OCI-LY3 (cell line): ENCODE measurements at regions not wholly inside any gene's neighbourhood (a gene's known extent, or its start where the extent isn't known, plus 50 kb on each side); places are given as distances from the start of the nearest gene placed in this dataset.

ENCODE experiments used
- H2AFZ ChIP-seq: fragments of 200-600, 300-600 bp; shearing (Covaris generic); 2 replicates; pipeline ENCODE4 v1.6.0; 2014; ENCODE audit warnings: antibody characterized with exemption, low read depth, low read length
- H3K27ac ChIP-seq: fragments of 200-600, 300-600 bp; sonication (generic); 2 replicates; pipeline ENCODE4 v1.5.1; 2014; ENCODE audit warnings: mild to moderate bottlenecking, low read length, moderate library complexity, mixed read lengths
- H3K27me3 ChIP-seq: fragments of 200-600, 300-600 bp; sonication (generic); 2 replicates; pipeline ENCODE4 v1.6.1; 2014; ENCODE audit warnings: low read depth, low read length, mixed read lengths
- H3K36me3 ChIP-seq: fragments of 200-600, 300-600 bp; sonication (generic); replicated peaks from 2 replicates; pipeline ENCODE3; 2014; ENCODE audit warnings: low read depth, low read length, mixed read lengths
- H3K4me1 ChIP-seq: fragments of 300-600, 200-600 bp; sonication (generic); 2 replicates; pipeline ENCODE4 v1.6.1; 2014; ENCODE audit warnings: low read length, mixed read lengths
- H3K4me2 ChIP-seq: fragments of 200-600, 300-600 bp; sonication (generic); 2 replicates; pipeline ENCODE4 v1.6.1; 2014; ENCODE audit warnings: low read length, mixed read lengths
- H3K4me3 ChIP-seq: fragments of 300-600, 200-600 bp; sonication (generic); 2 replicates; pipeline ENCODE4 v1.5.1; 2014; ENCODE audit warnings: antibody characterized with exemption, mild to moderate bottlenecking, low read length, moderate library complexity
- H3K79me2 ChIP-seq: fragments of 300-600, 200-600 bp; shearing (Covaris generic); 2 replicates; pipeline ENCODE4 v1.6.1; 2014; ENCODE audit warnings: mild to moderate bottlenecking, low read length, mixed read lengths
- H3K9ac ChIP-seq: fragments of 300-600, 200-600 bp; shearing (Covaris generic); 2 replicates; pipeline ENCODE4 v1.6.0; 2014; ENCODE audit warnings: mild to moderate bottlenecking, low read length, moderate library complexity
- H3K9me3 ChIP-seq: fragments of 200-600, 300-600 bp; shearing (Covaris generic); 2 replicates; pipeline ENCODE4 v1.6.1; 2014; ENCODE audit warnings: low read length, mixed read lengths; ENCODE audit not compliant: insufficient read depth
- H4K20me1 ChIP-seq: fragments of 200-600, 300-600 bp; sonication (generic); 2 replicates; pipeline ENCODE4 v1.6.1; 2016; ENCODE audit warnings: low read length, mixed read lengths; ENCODE audit not compliant: insufficient read depth
- CTCF ChIP-seq: fragments of 200-600, 300-600 bp; sonication (generic); IDR thresholded peaks from 2 replicates; pipeline ENCODE4 v1.5.1; 2014; ENCODE audit warnings: antibody characterized with exemption, low read length, low read depth
- EZH2phosphoT487 ChIP-seq: fragments of 200-600 bp; shearing (Covaris generic); IDR thresholded peaks from 2 replicates; pipeline ENCODE4 v1.6.1; 2018; ENCODE audit warnings: antibody characterized with exemption, mixed run types, low read depth

DNA sequence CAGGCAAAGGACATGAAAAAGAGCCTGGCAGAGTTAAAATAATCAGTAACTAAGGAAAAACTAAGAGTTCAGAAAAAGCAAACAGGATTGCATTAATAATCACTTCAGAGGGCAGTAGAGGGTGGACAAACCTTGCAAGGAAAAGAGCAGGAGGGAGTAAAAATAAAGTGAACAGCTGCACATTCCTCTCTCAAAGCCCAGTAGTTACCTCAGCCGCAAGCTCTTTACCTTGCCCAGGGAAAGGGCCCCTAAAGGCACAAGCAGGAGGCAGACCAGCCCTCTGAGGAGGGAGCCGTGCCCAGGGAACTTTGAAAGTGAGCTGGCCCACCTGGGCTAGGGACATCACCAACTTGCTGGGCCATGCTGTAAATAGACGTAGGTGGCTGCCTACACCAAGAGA is 196.9 kb downstream of the C1D start:
- peaks cover 38% of the 10 kb centered on the region for H3K27me3 ChIP-seq
- no peaks in the 10 kb centered on the region for H3K36me3 ChIP-seq
- no peak overlapping the region for H3K9ac ChIP-seq
- H3K4me3 ChIP-seq: no peak overlapping the region
- no peak overlapping the region for H3K4me2 ChIP-seq
- H3K27ac ChIP-seq: no peak overlapping the region
- no peak overlapping the region for H2AFZ ChIP-seq
- no peaks in the 10 kb centered on the region for H4K20me1 ChIP-seq
- no peaks in the 10 kb centered on the region for H3K4me1 ChIP-seq
- no peaks in the 10 kb centered on the region for H3K9me3 ChIP-seq
- TF ChIP-seq EZH2phosphoT487 (no peak), CTCF (no peak)
- H3K79me2 ChIP-seq: no peaks in the 10 kb centered on the region

DNA sequence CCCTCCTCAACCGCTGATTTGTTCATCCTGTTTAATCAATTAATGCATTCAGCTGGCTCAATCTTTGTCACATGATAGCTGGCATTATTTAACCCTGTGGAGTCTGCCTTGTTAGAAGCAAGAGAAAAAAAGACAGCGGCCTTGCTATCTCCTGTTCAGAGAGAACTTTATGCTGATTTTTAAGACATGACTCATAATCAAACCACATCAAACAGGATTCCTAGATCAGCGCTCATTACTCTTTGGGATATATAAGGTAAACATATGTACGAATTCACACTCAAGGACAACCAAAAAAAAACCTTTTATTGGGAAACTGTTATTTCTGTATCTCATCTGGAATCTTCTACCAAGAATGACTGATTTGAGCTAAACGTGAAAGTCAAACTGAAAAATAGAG is 195.1 kb downstream of the C1D start:
- no peak for TF ChIP-seq CTCF
- TF ChIP-seq EZH2phosphoT487: no peak
- H3K4me1 ChIP-seq: no peaks in the 10 kb centered on the region
- H3K36me3 ChIP-seq: no peaks in the 10 kb centered on the region

GRCh38 chr2:67871686-67872412 is 191.0 kb downstream of the C1D start:
- Histone ChIP-seq H2AFZ (no peak overlapping the region), H3K79me2 (no peaks in the 10 kb centered on the region), H3K27me3 (peaks cover 34% of the 10 kb centered on the region), H3K36me3 (no peaks in the 10 kb centered on the region), H3K9ac (no peak overlapping the region), H3K27ac (no peak overlapping the region), H3K9me3 (no peaks in the 10 kb centered on the region), H4K20me1 (no peaks in the 10 kb centered on the region), H3K4me2 (no peak overlapping the region), H3K4me3 (no peak overlapping the region), H3K4me1 (no peaks in the 10 kb centered on the region)
- TF ChIP-seq EZH2phosphoT487 (no peak), CTCF (no peak)

More for the DNA sequence above, 195.1 kb downstream of the C1D start:
- H3K27me3 ChIP-seq: peaks cover 38% of the 10 kb centered on the region
- no peak overlapping the region for H3K27ac ChIP-seq
- H2AFZ ChIP-seq: no peak overlapping the region
- no peak overlapping the region for H3K4me2 ChIP-seq
- no peak overlapping the region for H3K4me3 ChIP-seq
- H3K9ac ChIP-seq: no peak overlapping the region
- no peaks in the 10 kb centered on the region for H4K20me1 ChIP-seq
- no peaks in the 10 kb centered on the region for H3K79me2 ChIP-seq
- H3K9me3 ChIP-seq: no peaks in the 10 kb centered on the region

- no peaks in the 10 kb centered on the region for H3K9me3 ChIP-seq
- H4K20me1 ChIP-seq: no peaks in the 10 kb centered on the region
- no peak overlapping the region for H2AFZ ChIP-seq
- no peak overlapping the region for H3K4me2 ChIP-seq
- TF ChIP-seq CTCF (no peak), EZH2phosphoT487 (no peak)
- no peaks in the 10 kb centered on the region for H3K79me2 ChIP-seq
- H3K4me3 ChIP-seq: no peak overlapping the region
- H3K36me3 ChIP-seq: no peaks in the 10 kb centered on the region
- H3K27ac ChIP-seq: no peak overlapping the region
- H3K4me1 ChIP-seq: no peaks in the 10 kb centered on the region
- no peak overlapping the region for H3K9ac ChIP-seq
- peaks cover 34% of the 10 kb centered on the region for H3K27me3 ChIP-seq
Measured at GRCh38 chr2:67872481-67872880, 190.3 kb downstream of the C1D start.
